Fibroblast of mammary gland (primary cell): ENCODE measurements at regions not wholly inside any gene's neighbourhood (a gene's known extent, or its start where the extent isn't known, plus 50 kb on each side); places are given as distances from the start of the nearest gene placed in this dataset.
A peak's percentile ranks its signal among the peaks of the same experiment; 100 is the strongest.

ENCODE experiments used
- DNase-seq: peaks from one replicate; pipeline ENCODE4 v3.0.0-alpha.2; 2010; ENCODE audit warnings: low read depth
- H3K4me3 ChIP-seq: 2 replicates; pipeline ENCODE4 v1.5.1; 2011; ENCODE audit warnings: low read depth, mild to moderate bottlenecking, low read length, moderate library complexity; ENCODE audit not compliant: control insufficient read depth
- TF ChIP-seq, protein P1 (sequence below): conservative IDR thresholded peaks from 2 replicates; pipeline ENCODE4 v1.5.1; 2011; ENCODE audit warnings: low read depth, low read length, inconsistent platforms; ENCODE audit not compliant: control insufficient read depth, insufficient read depth

GRCh38 chr18:29140590-29140989 lies 963.7 kb upstream of the CDH2 start:
- no peak overlapping the region for H3K4me3 ChIP-seq
- no peak for DNase-seq
- TF ChIP-seq, protein P1, sequence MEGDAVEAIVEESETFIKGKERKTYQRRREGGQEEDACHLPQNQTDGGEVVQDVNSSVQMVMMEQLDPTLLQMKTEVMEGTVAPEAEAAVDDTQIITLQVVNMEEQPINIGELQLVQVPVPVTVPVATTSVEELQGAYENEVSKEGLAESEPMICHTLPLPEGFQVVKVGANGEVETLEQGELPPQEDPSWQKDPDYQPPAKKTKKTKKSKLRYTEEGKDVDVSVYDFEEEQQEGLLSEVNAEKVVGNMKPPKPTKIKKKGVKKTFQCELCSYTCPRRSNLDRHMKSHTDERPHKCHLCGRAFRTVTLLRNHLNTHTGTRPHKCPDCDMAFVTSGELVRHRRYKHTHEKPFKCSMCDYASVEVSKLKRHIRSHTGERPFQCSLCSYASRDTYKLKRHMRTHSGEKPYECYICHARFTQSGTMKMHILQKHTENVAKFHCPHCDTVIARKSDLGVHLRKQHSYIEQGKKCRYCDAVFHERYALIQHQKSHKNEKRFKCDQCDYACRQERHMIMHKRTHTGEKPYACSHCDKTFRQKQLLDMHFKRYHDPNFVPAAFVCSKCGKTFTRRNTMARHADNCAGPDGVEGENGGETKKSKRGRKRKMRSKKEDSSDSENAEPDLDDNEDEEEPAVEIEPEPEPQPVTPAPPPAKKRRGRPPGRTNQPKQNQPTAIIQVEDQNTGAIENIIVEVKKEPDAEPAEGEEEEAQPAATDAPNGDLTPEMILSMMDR = no peak

DNA sequence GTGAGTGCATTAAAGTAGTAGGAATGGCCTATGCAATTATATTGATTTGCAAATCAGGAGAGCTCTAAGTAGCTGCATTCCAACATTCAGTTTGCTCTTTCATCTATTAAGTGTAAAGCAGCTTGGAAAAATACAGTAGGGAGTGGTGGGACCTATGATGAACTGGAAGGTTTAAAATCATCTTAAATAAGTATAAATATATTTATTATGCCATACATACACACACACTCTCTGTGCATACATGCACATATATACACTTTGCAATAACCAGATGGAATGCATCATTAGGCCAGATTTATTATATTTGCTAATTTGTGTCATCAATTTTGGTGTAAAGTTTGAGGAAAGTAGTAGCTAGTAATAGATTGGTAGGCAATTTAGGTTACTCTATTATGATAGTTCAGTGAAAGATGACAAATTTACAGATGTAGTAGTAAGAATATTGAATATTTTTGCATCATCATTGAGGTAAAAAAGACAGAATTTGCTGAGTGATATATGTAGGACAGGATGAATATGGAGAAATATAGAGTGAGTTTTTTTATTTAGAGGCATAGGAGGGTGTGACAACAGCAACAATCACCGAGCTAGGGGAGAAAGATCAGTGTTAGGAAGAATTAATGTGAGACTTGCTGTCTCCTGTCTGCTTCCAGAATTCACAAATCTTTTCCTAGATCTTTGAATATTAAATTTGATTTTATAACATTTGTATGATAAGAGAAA lies 961.0 kb upstream of the CDH2 start:
- no peak overlapping the region for H3K4me3 ChIP-seq
- DNase-seq = no peak
- TF ChIP-seq, protein P1 = no peak

DNA sequence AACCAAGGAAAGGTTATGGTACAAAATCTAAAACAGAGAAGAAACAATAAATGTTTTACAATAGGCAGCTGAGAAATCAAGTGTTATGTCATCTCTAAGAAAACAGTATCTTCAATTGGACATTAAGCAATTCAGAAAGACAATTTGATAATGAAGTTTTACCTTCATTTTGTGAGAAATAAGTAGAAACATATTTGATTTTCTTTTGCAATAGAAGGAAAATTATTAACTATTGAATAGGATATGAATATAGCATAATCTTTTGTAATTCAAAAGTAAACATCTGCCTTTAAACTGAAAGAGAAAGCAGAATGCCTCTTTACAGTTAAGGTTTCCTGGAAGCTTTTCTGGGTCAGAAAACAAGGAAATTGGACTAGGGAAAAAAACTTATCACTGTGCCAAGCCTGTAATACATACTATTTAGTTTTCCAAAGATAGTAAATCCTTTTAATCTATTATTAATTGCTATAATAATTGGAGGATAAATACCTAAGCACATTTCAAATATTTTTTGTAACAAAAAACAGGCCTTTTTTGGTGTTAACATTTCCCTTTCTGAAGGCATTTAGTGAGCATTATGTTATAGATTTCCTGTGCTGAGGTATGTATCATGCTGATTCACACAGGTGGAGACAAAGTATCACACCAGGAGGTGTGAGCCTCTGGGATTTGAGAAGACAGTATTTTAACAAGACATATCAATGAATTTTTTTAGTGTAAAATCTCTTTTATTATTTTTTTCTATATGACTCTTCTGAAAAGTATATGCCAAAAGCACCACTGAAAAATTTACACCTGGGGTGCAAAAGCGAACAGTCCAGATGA lies 947.0 kb upstream of the CDH2 start:
- TF ChIP-seq, protein P1 = no peak
- peak; percentile 6 for DNase-seq
- no peak overlapping the region for H3K4me3 ChIP-seq

GRCh38 chr18:29104671-29105070 lies 927.7 kb upstream of the CDH2 start:
- H3K4me3 ChIP-seq = no peak overlapping the region
- TF ChIP-seq, protein P1 = no peak
- DNase-seq = no peak

DNA sequence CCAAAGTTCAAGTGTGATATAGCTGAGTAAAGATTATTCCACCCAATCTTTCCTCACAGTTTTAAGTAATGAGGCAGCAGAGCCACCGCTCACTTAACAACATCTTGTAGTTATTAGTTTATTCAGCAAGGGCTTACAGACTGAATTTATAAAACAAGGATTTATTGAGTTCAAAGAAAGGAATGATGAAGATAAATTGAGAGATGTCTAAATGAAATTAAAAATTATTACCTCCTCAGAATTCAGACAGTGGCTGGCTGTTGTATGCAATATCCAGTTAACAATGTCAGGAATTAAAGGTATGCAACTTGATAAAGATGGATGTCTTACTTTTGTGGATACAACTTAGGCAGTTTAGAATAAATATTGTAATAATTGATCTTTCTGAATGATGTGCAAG lies 927.3 kb upstream of the CDH2 start:
- H3K4me3 ChIP-seq = no peak overlapping the region
- peak; percentile 4 for DNase-seq
- TF ChIP-seq, protein P1 = no peak

GRCh38 chr18:29096079-29096770 lies 919.3 kb upstream of the CDH2 start:
- no peak overlapping the region for H3K4me3 ChIP-seq
- no peak for DNase-seq
- TF ChIP-seq, protein P1 = no peak
